ENCODE measurements at regions not wholly inside any gene's neighbourhood (a gene's known extent, or its start where the extent isn't known, plus 50 kb on each side); places are given as distances from the start of the nearest gene placed in this dataset.

- no peaks in the 10 kb centered on the region for H3K36me3 ChIP-seq (ENCODE audit: control insufficient read depth in 1 of 2, insufficient read depth in 2 of 2, low read length in 2 of 2)
- H4K20me1 ChIP-seq (ENCODE audit: insufficient read depth) = no peaks in the 10 kb centered on the region
- no peak overlapping the region for H3K9ac ChIP-seq (ENCODE audit: low read length)
- TF ChIP-seq RAD21 (IDR thresholded peaks at IDR 0.05; ENCODE audit: low read depth) (no peak), JUND (IDR thresholded peaks at IDR 0.05) (no peak), CBX3 (IDR thresholded peaks at IDR 0.05; ENCODE audit: low read depth) (no peak), EGR1 (IDR thresholded peaks at IDR 0.05; ENCODE audit: low read depth) (no peak), SP1 (IDR thresholded peaks at IDR 0.05; ENCODE audit: low read depth) (no peak), CEBPB (IDR thresholded peaks at IDR 0.05; ENCODE audit: low read depth) (no peak), TCF7L2 (IDR thresholded peaks at IDR 0.05; ENCODE audit: borderline replicate concordance, extremely low read depth, insufficient read depth, insufficient read length) (no peak), ZNF274 (IDR thresholded peaks at IDR 0.05; ENCODE audit: low read depth, low read length) (no peak), EZH2 (IDR thresholded peaks at IDR 0.05) (no peak), SIN3A (IDR thresholded peaks at IDR 0.05; ENCODE audit: low read depth) (no peak), ZFX (IDR thresholded peaks at IDR 0.05) (no peak), POLR2AphosphoS5 (IDR thresholded peaks at IDR 0.05; ENCODE audit: low read depth, low read length) (no peak), EZH2phosphoT487 (IDR thresholded peaks at IDR 0.05; ENCODE audit: borderline replicate concordance) (no peak), REST (IDR thresholded peaks at IDR 0.05; ENCODE audit: low read depth) (no peak), SRF (IDR thresholded peaks at IDR 0.05; ENCODE audit: low read depth) (no peak), POLR2A (IDR thresholded peaks at IDR 0.05; ENCODE audit: borderline replicate concordance, extremely low read depth, insufficient read depth, insufficient read length) (no peak), FOSL1 (IDR thresholded peaks at IDR 0.05; ENCODE audit: low read depth) (no peak)
- TF ChIP-seq, protein P1, sequence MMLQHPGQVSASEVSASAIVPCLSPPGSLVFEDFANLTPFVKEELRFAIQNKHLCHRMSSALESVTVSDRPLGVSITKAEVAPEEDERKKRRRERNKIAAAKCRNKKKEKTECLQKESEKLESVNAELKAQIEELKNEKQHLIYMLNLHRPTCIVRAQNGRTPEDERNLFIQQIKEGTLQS (IDR thresholded peaks at IDR 0.05) = no peak
- TF ChIP-seq, protein P2, sequence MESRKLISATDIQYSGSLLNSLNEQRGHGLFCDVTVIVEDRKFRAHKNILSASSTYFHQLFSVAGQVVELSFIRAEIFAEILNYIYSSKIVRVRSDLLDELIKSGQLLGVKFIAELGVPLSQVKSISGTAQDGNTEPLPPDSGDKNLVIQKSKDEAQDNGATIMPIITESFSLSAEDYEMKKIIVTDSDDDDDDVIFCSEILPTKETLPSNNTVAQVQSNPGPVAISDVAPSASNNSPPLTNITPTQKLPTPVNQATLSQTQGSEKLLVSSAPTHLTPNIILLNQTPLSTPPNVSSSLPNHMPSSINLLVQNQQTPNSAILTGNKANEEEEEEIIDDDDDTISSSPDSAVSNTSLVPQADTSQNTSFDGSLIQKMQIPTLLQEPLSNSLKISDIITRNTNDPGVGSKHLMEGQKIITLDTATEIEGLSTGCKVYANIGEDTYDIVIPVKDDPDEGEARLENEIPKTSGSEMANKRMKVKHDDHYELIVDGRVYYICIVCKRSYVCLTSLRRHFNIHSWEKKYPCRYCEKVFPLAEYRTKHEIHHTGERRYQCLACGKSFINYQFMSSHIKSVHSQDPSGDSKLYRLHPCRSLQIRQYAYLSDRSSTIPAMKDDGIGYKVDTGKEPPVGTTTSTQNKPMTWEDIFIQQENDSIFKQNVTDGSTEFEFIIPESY (IDR thresholded peaks at IDR 0.05; ENCODE audit: extremely low read depth, insufficient replicate concordance, low read length) = no peak
- CTCF ChIA-PET = no interaction called here
- H3K79me2 ChIP-seq (ENCODE audit: insufficient read depth, low read length) = no peaks in the 10 kb centered on the region
- POLR2A ChIA-PET = no interaction called here
- H3K9me3 ChIP-seq (ENCODE audit: control insufficient read depth in 1 of 2, insufficient read depth in 1 of 2, low read depth in 1 of 2, low read length in 2 of 2) = no peaks in the 10 kb centered on the region
- H3K9me2 ChIP-seq (ENCODE audit: insufficient read depth) = no peaks in the 10 kb centered on the region
- H3K4me3 ChIP-seq (replicated peaks in 1 of 2; ENCODE audit: low read depth in 1 of 2, low read length in 2 of 2) = no peak overlapping the region
- H2AFZ ChIP-seq (ENCODE audit: low read depth, low read length, poor library complexity, severe bottlenecking) = no peak overlapping the region
- H3K4me2 ChIP-seq (ENCODE audit: low read length) = no peak overlapping the region
- ATAC-seq (no peak), DNase-seq (ENCODE audit: low read depth, low spot score) (no peak)
- RAD21 ChIA-PET (ENCODE audit: low non-redundant PET in 1 of 2, low total read pairs in 2 of 2, uncharacterized antibody in 2 of 2, unreplicated experiment in 2 of 2) = no interaction called here
- intact Hi-C loops (cut with micrococcal nuclease) = no loop called here
- no TSS peak for BruUV-seq (replicated peaks)
- H3K4me1 ChIP-seq (ENCODE audit: control insufficient read depth in 1 of 2, insufficient read depth in 2 of 2, low read length in 2 of 2) = no peaks in the 10 kb centered on the region
- H3K27me3 ChIP-seq (ENCODE audit: insufficient read depth, low read length) = no peaks in the 10 kb centered on the region
- no peak overlapping the region for H3K27ac ChIP-seq (ENCODE audit: low read depth, low read length)
These were observed 59.8 kb upstream of the PDSS1 start for GRCh38 chr10:26637521-26638275.

Data from HCT116 (cell line).